DOHH2 (cell line): ENCODE measurements at regions not wholly inside any gene's neighbourhood (a gene's known extent, or its start where the extent isn't known, plus 50 kb on each side); places are given as distances from the start of the nearest gene placed in this dataset.
"Not testable (repeated sequence)": the region's sequence is repeated elsewhere in the genome, so short reads cannot be mapped to it uniquely, and the experiment has no call there.

Experiments used
- EZH2phosphoT487 ChIP-seq: fragments of 200-600 bp; sonication (generic); IDR thresholded peaks from 2 replicates; pipeline ENCODE4 v1.6.1; 2017; ENCODE audit warnings: borderline replicate concordance, mild to moderate bottlenecking, antibody characterized with exemption, low read length, moderate library complexity, mixed read lengths
- TF ChIP-seq, protein P1 (sequence below): fragments of 200-600 bp; sonication (generic); IDR thresholded peaks from one replicate; pipeline ENCODE4 v1.5.1; 2014; ENCODE audit warnings: antibody characterized with exemption, mild to moderate bottlenecking, low read depth, low read length; ENCODE audit not compliant: poor library complexity, severe bottlenecking

DNA sequence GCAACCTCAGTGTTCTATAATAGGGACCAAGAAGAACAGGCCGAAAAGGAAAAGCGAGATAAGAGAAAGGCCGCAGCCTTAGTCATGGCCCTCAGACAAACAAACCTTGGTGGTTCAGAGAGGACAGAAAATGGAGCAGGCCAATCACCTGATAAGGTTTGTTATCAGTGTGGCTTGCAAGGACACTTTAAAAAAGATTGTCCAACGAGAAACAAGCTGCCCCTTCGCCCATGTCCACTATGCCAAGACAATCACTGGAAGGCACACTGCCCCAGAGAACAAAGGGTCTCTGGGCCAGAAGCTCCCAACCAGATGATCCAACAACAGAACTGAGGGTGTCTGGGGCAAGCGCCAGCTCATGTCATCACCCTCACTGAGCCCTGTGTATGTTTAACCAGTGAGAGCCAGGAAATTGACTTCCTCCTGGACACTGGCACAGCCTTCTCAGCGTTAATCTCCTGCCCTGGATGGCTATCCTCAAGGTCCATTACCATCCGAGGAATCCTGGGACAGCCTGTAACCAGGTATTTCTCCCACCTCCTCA is 334.8 kb upstream of the SLITRK5 start:
- TF ChIP-seq, protein P1, sequence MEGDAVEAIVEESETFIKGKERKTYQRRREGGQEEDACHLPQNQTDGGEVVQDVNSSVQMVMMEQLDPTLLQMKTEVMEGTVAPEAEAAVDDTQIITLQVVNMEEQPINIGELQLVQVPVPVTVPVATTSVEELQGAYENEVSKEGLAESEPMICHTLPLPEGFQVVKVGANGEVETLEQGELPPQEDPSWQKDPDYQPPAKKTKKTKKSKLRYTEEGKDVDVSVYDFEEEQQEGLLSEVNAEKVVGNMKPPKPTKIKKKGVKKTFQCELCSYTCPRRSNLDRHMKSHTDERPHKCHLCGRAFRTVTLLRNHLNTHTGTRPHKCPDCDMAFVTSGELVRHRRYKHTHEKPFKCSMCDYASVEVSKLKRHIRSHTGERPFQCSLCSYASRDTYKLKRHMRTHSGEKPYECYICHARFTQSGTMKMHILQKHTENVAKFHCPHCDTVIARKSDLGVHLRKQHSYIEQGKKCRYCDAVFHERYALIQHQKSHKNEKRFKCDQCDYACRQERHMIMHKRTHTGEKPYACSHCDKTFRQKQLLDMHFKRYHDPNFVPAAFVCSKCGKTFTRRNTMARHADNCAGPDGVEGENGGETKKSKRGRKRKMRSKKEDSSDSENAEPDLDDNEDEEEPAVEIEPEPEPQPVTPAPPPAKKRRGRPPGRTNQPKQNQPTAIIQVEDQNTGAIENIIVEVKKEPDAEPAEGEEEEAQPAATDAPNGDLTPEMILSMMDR = not testable (repeated sequence)
- not testable (repeated sequence) for TF ChIP-seq EZH2phosphoT487
